Lung (tissue), 11 donors: ENCODE measurements at regions not wholly inside any gene's neighbourhood (a gene's known extent, or its start where the extent isn't known, plus 50 kb on each side); places are given as distances from the start of the nearest gene placed in this dataset.

ENCODE experiments used
- ATAC-seq: fragments of 200-7000 bp; cut with Tn5 transposase; one replicate; pipeline ENCODE4 v1.9.1; 2020; ENCODE audit warnings: moderate number of reproducible peaks; ENCODE audit not compliant: insufficient read depth, low FRiP score
- DNase-seq, 3 donors: peaks; one replicate each; pipeline ENCODE4 v3.0.0-alpha.2; 2013 to 2017
- H3K27ac ChIP-seq, 2 donors: one replicate each; pipeline ENCODE4 v1.5.1; 2013; ENCODE audit warnings: mild to moderate bottlenecking in 2 of 2, moderate library complexity in 2 of 2, control low read depth in 1 of 2, inconsistent platforms in 1 of 2, low read depth in 1 of 2, low read length in 1 of 2
- H3K27me3 ChIP-seq, 3 donors: one replicate each; pipeline ENCODE4 v1.5.1; 2013; ENCODE audit warnings: low read length in 2 of 3; ENCODE audit not compliant: control insufficient read depth in 3 of 3, insufficient read depth in 3 of 3
- H3K36me3 ChIP-seq, 4 donors: one replicate each; pipeline ENCODE4 v1.5.1; 2013; ENCODE audit warnings: low read length in 4 of 4, mild to moderate bottlenecking in 1 of 4, moderate library complexity in 1 of 4; ENCODE audit not compliant: control insufficient read depth in 4 of 4, insufficient read depth in 4 of 4
- H3K4me1 ChIP-seq, 5 donors: one replicate each; pipeline ENCODE4 v1.5.1; 2013; ENCODE audit warnings: low read length in 5 of 5, mild to moderate bottlenecking in 2 of 5, moderate library complexity in 1 of 5; ENCODE audit not compliant: control insufficient read depth in 5 of 5, insufficient read depth in 5 of 5
- H3K4me3 ChIP-seq: one replicate; pipeline ENCODE4 v1.5.1; 2013; ENCODE audit warnings: mild to moderate bottlenecking, control low read depth, moderate library complexity
- H3K9ac ChIP-seq, 2 donors: one replicate each; pipeline ENCODE4 v1.5.1; 2013; ENCODE audit warnings: low read length in 2 of 2, control low read depth in 1 of 2; ENCODE audit not compliant: insufficient read depth in 1 of 2
- H3K9me3 ChIP-seq, 4 donors: one replicate each; pipeline ENCODE4 v1.5.1; 2013; ENCODE audit warnings: low read length in 3 of 4, mild to moderate bottlenecking in 1 of 4, moderate library complexity in 1 of 4; ENCODE audit not compliant: control insufficient read depth in 4 of 4, insufficient read depth in 3 of 4
- WGBS, 2 donors: extraction: QIAGEN DNeasy Blood & Tissue Kit; methylation state at CpG; one replicate each; pipeline ENCODE4 v1.1.7; 2013; 5-methylcytosine and 5-hydroxymethylcytosine counted together
- TF ChIP-seq, protein P1 (sequence below): IDR thresholded peaks from 2 replicates; pipeline ENCODE4 v1.5.1; 2012; ENCODE audit warnings: mild to moderate bottlenecking; ENCODE audit errors: control extremely low read depth, extremely low read depth
- donor health status: control.
- donor health status: control.
- donor health status: Bipolar disorder and iron deficiency.
- donor health status: healthy.
- donor health status: DM: yes; HTN: yes; CAD: no.

GRCh38 chr15:95724908-95725633 is 605.4 kb upstream of the NR2F2 start:
- no peak overlapping the region for H3K27ac ChIP-seq
- no peak overlapping the region for H3K4me3 ChIP-seq
- TF ChIP-seq, protein P1, sequence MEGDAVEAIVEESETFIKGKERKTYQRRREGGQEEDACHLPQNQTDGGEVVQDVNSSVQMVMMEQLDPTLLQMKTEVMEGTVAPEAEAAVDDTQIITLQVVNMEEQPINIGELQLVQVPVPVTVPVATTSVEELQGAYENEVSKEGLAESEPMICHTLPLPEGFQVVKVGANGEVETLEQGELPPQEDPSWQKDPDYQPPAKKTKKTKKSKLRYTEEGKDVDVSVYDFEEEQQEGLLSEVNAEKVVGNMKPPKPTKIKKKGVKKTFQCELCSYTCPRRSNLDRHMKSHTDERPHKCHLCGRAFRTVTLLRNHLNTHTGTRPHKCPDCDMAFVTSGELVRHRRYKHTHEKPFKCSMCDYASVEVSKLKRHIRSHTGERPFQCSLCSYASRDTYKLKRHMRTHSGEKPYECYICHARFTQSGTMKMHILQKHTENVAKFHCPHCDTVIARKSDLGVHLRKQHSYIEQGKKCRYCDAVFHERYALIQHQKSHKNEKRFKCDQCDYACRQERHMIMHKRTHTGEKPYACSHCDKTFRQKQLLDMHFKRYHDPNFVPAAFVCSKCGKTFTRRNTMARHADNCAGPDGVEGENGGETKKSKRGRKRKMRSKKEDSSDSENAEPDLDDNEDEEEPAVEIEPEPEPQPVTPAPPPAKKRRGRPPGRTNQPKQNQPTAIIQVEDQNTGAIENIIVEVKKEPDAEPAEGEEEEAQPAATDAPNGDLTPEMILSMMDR: no peak
- no peaks in the 10 kb centered on the region for H3K4me1 ChIP-seq
- no peak for DNase-seq
- H3K27me3 ChIP-seq: no peaks in the 10 kb centered on the region
- WGBS, 2 donors: 82 to 88% methylated on average over 3 of the region's 3 CpGs
- no peaks in the 10 kb centered on the region for H3K36me3 ChIP-seq
- no peak overlapping the region for H3K9ac ChIP-seq
- H3K9me3 ChIP-seq: peaks cover 0 to 1% (median 0%) of the 10 kb centered on the region in 4 donors
- ATAC-seq: no peak

DNA sequence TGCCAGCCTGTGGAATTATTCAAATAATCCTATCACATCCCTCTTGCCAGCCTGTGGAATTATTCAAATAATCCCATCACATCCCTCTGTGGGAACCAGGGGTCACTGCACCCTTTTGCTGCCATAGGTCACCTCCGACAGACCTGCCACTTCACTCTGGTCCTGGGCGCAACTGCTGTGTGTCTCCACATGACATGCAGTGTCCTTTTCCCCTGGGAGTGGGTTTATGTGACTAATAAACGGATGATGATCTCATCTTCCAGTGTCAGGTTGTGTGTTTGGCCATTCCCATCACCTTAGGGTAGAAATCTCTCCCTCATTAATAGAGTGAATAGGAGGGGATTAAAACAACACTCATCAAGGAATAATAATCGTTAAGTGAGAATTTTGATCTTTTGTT is 603.6 kb upstream of the NR2F2 start:
- ATAC-seq: no peak
- no peak overlapping the region for H3K4me3 ChIP-seq
- no peaks in the 10 kb centered on the region for H3K27me3 ChIP-seq
- TF ChIP-seq, protein P1: no peak
- no peaks in the 10 kb centered on the region for H3K4me1 ChIP-seq
- H3K9ac ChIP-seq: no peak overlapping the region
- H3K36me3 ChIP-seq: no peaks in the 10 kb centered on the region
- peaks cover 0 to 1% (median 0%) of the 10 kb centered on the region in 4 donors for H3K9me3 ChIP-seq
- DNase-seq: no peak
- no peak overlapping the region for H3K27ac ChIP-seq
- 91 to 92% methylated on average over 4 of the region's 4 CpGs for WGBS, 2 donors

GRCh38 chr15:95733931-95734330 is 596.6 kb upstream of the NR2F2 start:
- H3K9ac ChIP-seq: no peak overlapping the region
- WGBS, 2 donors: 38 to 50% methylated on average over 3 of the region's 3 CpGs
- TF ChIP-seq, protein P1: no peak
- H3K4me3 ChIP-seq: no peak overlapping the region
- no peak overlapping the region for H3K27ac ChIP-seq
- no peaks in the 10 kb centered on the region for H3K9me3 ChIP-seq
- no peaks in the 10 kb centered on the region for H3K36me3 ChIP-seq
- ATAC-seq: no peak
- DNase-seq: no peak
- H3K27me3 ChIP-seq: no peaks in the 10 kb centered on the region
- H3K4me1 ChIP-seq: no peaks in the 10 kb centered on the region
